Endothelial cell of umbilical vein (primary cell): ENCODE measurements at regions not wholly inside any gene's neighbourhood (a gene's known extent, or its start where the extent isn't known, plus 50 kb on each side); places are given as distances from the start of the nearest gene placed in this dataset.

Experiments used
- BruUV-seq: library from RNA; stranded (reverse); fragments of 400-500 nt; replicated peaks from 2 replicates; lab custom pipeline; 2021; lab: Mats Ljungman, UMichigan
- CTCF ChIA-PET: fragments of 300-600, 350-600 bp; sonication (Branson Sonifier 250); formaldehyde crosslinking; loops from one replicate; lab custom pipeline; 2021; ENCODE audit warnings: antibody characterized with exemption, inconsistent platforms; lab: Charles Lee
- POLR2A ChIA-PET: fragments of 300-600, 350-600 bp; sonication (Branson Sonifier 250); formaldehyde crosslinking; loops from one replicate; lab custom pipeline; 2021; ENCODE audit warnings: antibody characterized with exemption, inconsistent platforms; lab: Charles Lee
- DNase-seq: peaks from one replicate; pipeline ENCODE4 v3.0.0-alpha.2; 2011; ENCODE audit warnings: low read depth, low spot score
- FAIRE-seq: peaks from 2 replicates; lab custom pipeline; 2011; peaks lifted over from hg19 to GRCh38; lab: Jason Lieb, UNC
- H2AFZ ChIP-seq: 2 replicates; pipeline ENCODE4 v1.6.0; 2012; ENCODE audit warnings: low read depth, low read length, control low read depth, inconsistent platforms
- H3K27ac ChIP-seq: 2 replicates; pipeline ENCODE4 v1.5.1; 2011; ENCODE audit warnings: low read depth, mild to moderate bottlenecking, control low read depth, low read length, moderate library complexity; ENCODE audit not compliant: insufficient read depth
- H3K27me3 ChIP-seq, 2 experiments: 2 replicates each; pipeline versions ENCODE4 v1.6.0 to v1.6.1; 2011; ENCODE audit warnings: low read length in 2 of 2, mixed read lengths in 1 of 2; ENCODE audit not compliant: control insufficient read depth in 2 of 2, insufficient read depth in 2 of 2
- H3K36me3 ChIP-seq, 2 experiments: 2 replicates in 1 of 2; 3 replicates in 1 of 2; pipeline ENCODE4 v1.5.1; 2011; ENCODE audit warnings: low read length in 2 of 2, mild to moderate bottlenecking in 1 of 2, moderate library complexity in 1 of 2; ENCODE audit not compliant: control insufficient read depth in 2 of 2, insufficient read depth in 2 of 2; ENCODE audit errors: extremely low read depth in 1 of 2
- H3K4me1 ChIP-seq: 3 replicates; pipeline ENCODE4 v1.5.1; 2011; ENCODE audit warnings: mild to moderate bottlenecking, low read length; ENCODE audit not compliant: control insufficient read depth, insufficient read depth; ENCODE audit errors: extremely low read depth
- H3K4me2 ChIP-seq: 2 replicates; pipeline ENCODE4 v1.6.1; 2011; ENCODE audit warnings: low read length, control low read depth, mixed read lengths; ENCODE audit not compliant: insufficient read depth
- H3K4me3 ChIP-seq, 3 experiments: fragments of 200-600 bp in 1 of 3; sonication (generic), shearing (Covaris generic) in 1 of 3; replicated peaks in 1 of 3; 2 replicates each; pipeline ENCODE4 v1.5.1; 2011 to 2016; ENCODE audit warnings: control low read depth in 3 of 3, low read length in 3 of 3, mild to moderate bottlenecking in 2 of 3, inconsistent platforms in 1 of 3, low read depth in 1 of 3, moderate library complexity in 1 of 3; ENCODE audit not compliant: insufficient read depth in 1 of 3
- H3K79me2 ChIP-seq: 2 replicates; pipeline ENCODE4 v1.6.0; 2012; ENCODE audit warnings: low read length, inconsistent platforms; ENCODE audit not compliant: control insufficient read depth, insufficient read depth
- H3K9ac ChIP-seq: replicated peaks from 2 replicates; pipeline ENCODE3; 2011; ENCODE audit warnings: low read length, control low read depth; ENCODE audit not compliant: insufficient read depth; ENCODE audit errors: extremely low read depth
- H3K9me1 ChIP-seq: replicated peaks from 3 replicates; pipeline ENCODE4 v1.6.0; 2011; ENCODE audit warnings: mild to moderate bottlenecking, low read length; ENCODE audit not compliant: control insufficient read depth, insufficient read depth; ENCODE audit errors: extremely low read depth
- H3K9me3 ChIP-seq: replicated peaks from 2 replicates; pipeline ENCODE4 v1.5.1; 2012; ENCODE audit warnings: low read length, inconsistent platforms; ENCODE audit not compliant: control insufficient read depth, insufficient read depth
- H4K20me1 ChIP-seq: replicated peaks from 2 replicates; pipeline ENCODE3; 2011; ENCODE audit warnings: mild to moderate bottlenecking, low read length; ENCODE audit not compliant: control insufficient read depth, insufficient read depth; ENCODE audit errors: extremely low read depth
- EZH2 ChIP-seq: IDR thresholded peaks from 2 replicates; pipeline ENCODE4 v1.6.1; 2012; ENCODE audit warnings: borderline replicate concordance, low read depth, mild to moderate bottlenecking, moderate library complexity, low read length, inconsistent platforms; ENCODE audit not compliant: severe bottlenecking
- FOS ChIP-seq: IDR thresholded peaks from 2 replicates; pipeline ENCODE4 v1.6.1; 2011; ENCODE audit warnings: mild to moderate bottlenecking, low read length, moderate library complexity, borderline replicate concordance; ENCODE audit not compliant: insufficient read depth
- GATA2 ChIP-seq: IDR thresholded peaks from 2 replicates; pipeline ENCODE4 v1.7.0; 2011; ENCODE audit warnings: low read depth, mild to moderate bottlenecking, moderate library complexity, mixed read lengths, low read length; ENCODE audit not compliant: insufficient read length, insufficient read depth
- JUN ChIP-seq: IDR thresholded peaks from 2 replicates; pipeline ENCODE4 v1.6.1; 2011; ENCODE audit warnings: borderline replicate concordance, low read depth; ENCODE audit not compliant: insufficient read length, insufficient read depth
- MYC ChIP-seq: IDR thresholded peaks from one replicate; pipeline ENCODE4 v1.6.1; 2011; ENCODE audit warnings: mild to moderate bottlenecking, low read depth, low read length
- POLR2A ChIP-seq: IDR thresholded peaks from 2 replicates; pipeline ENCODE4 v1.6.1; 2012; ENCODE audit warnings: low read depth, mild to moderate bottlenecking, control low read depth, low read length
- POLR2AphosphoS5 ChIP-seq: IDR thresholded peaks from 2 replicates; pipeline ENCODE4 v1.6.1; 2012; ENCODE audit warnings: low read depth, mild to moderate bottlenecking, control low read depth, low read length, moderate library complexity; ENCODE audit not compliant: insufficient read depth
- dilution Hi-C: fragments of 300-500 bp; cut with MboI; formaldehyde crosslinking; loops from one replicate; pipeline ENCODE4 v1.15.0; 2019; ENCODE audit warnings: low sequenced_read_pairs; ENCODE audit not compliant: extremely low pct_ligation_motif_present
- intact Hi-C: fragments of 100-400 bp; cut with micrococcal nuclease; formaldehyde crosslinking; loops from one replicate; pipeline ENCODE4 v1.10.0; 2022
- TF ChIP-seq, protein P1 (sequence below), 2 donors: IDR thresholded peaks; 1 replicate in 1 of 2; 2 replicates in 1 of 2; pipeline ENCODE4 v1.5.1; 2011; ENCODE audit warnings: low read length in 2 of 2, mild to moderate bottlenecking in 2 of 2, moderate library complexity in 2 of 2, control low read depth in 1 of 2, inconsistent platforms in 1 of 2, low read depth in 1 of 2; ENCODE audit not compliant: insufficient read depth in 1 of 2; ENCODE audit errors: extremely low read depth in 1 of 2
- TF ChIP-seq, protein P2 (sequence below): IDR thresholded peaks from 2 replicates; pipeline ENCODE4 v1.6.1; 2011; ENCODE audit not compliant: insufficient read depth, insufficient read length

- dilution Hi-C loops: no loop called here
- no peak for DNase-seq
- no peak for TF ChIP-seq EZH2
- TF ChIP-seq POLR2AphosphoS5: no peak
- TF ChIP-seq, protein P1, sequence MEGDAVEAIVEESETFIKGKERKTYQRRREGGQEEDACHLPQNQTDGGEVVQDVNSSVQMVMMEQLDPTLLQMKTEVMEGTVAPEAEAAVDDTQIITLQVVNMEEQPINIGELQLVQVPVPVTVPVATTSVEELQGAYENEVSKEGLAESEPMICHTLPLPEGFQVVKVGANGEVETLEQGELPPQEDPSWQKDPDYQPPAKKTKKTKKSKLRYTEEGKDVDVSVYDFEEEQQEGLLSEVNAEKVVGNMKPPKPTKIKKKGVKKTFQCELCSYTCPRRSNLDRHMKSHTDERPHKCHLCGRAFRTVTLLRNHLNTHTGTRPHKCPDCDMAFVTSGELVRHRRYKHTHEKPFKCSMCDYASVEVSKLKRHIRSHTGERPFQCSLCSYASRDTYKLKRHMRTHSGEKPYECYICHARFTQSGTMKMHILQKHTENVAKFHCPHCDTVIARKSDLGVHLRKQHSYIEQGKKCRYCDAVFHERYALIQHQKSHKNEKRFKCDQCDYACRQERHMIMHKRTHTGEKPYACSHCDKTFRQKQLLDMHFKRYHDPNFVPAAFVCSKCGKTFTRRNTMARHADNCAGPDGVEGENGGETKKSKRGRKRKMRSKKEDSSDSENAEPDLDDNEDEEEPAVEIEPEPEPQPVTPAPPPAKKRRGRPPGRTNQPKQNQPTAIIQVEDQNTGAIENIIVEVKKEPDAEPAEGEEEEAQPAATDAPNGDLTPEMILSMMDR (IDR thresholded peaks at IDR 0.05; ENCODE audit: extremely low read depth in 1 of 2, insufficient read depth in 1 of 2, low read depth in 1 of 2, low read length in 2 of 2): no peak
- TF ChIP-seq JUN: no peak
- no peak for TF ChIP-seq FOS
- TF ChIP-seq POLR2A: no peak
- TF ChIP-seq, protein P2, sequence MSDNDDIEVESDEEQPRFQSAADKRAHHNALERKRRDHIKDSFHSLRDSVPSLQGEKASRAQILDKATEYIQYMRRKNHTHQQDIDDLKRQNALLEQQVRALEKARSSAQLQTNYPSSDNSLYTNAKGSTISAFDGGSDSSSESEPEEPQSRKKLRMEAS: no peak
- TF ChIP-seq GATA2: no peak
- TF ChIP-seq MYC: no peak
- FAIRE-seq: no peak
- ChIA-PET CTCF (no interaction called here), POLR2A (no interaction called here)
- intact Hi-C loops: no loop called here
- no peaks in the 10 kb centered on the region for H3K79me2 ChIP-seq
- H3K4me3 ChIP-seq: no peak overlapping the region
- H3K4me1 ChIP-seq: no peaks in the 10 kb centered on the region
- H2AFZ ChIP-seq: no peak overlapping the region
- H3K9ac ChIP-seq: no peak overlapping the region
- H3K9me3 ChIP-seq: no peaks in the 10 kb centered on the region
- no peaks in the 10 kb centered on the region for H3K9me1 ChIP-seq
- H3K27ac ChIP-seq: no peak overlapping the region
- no peaks in the 10 kb centered on the region for H3K36me3 ChIP-seq
- BruUV-seq: no TSS peak
- H4K20me1 ChIP-seq: no peaks in the 10 kb centered on the region
- no peaks in the 10 kb centered on the region for H3K27me3 ChIP-seq
- H3K4me2 ChIP-seq: no peak overlapping the region
These were observed 344.7 kb downstream of the HRH4 start for GRCh38 chr18:24805156-24805555.
